Stimulated activated naive CD8-positive, alpha-beta T cell treated with anti-CD3 and anti-CD28 coated beads, Interleukin-15, Interleukin-2, amounts not matched to agents 100 U/mL and 50 U/mL, for 24 hours (primary cell): ENCODE measurements at regions not wholly inside any gene's neighbourhood (a gene's known extent, or its start where the extent isn't known, plus 50 kb on each side); places are given as distances from the start of the nearest gene placed in this dataset.
"Not testable (repeated sequence)": the region's sequence is repeated elsewhere in the genome, so short reads cannot be mapped to it uniquely, and the experiment has no call there.

Experiments
- ATAC-seq: fragments of 150-1000 bp; cut with Tn5 transposase; one replicate; pipeline ENCODE4 v1.10.0; 2021
- DNase-seq: peaks from one replicate; pipeline ENCODE4 v3.0.0; 2021

GRCh38 chr10:3959370-3960325, 174.6 kb upstream of the KLF6 start:
- no peak for ATAC-seq
- no peak for DNase-seq

- ATAC-seq = no peak
- no peak for DNase-seq
Measured at GRCh38 chr10:3958472-3958996, 173.5 kb upstream of the KLF6 start.

DNA sequence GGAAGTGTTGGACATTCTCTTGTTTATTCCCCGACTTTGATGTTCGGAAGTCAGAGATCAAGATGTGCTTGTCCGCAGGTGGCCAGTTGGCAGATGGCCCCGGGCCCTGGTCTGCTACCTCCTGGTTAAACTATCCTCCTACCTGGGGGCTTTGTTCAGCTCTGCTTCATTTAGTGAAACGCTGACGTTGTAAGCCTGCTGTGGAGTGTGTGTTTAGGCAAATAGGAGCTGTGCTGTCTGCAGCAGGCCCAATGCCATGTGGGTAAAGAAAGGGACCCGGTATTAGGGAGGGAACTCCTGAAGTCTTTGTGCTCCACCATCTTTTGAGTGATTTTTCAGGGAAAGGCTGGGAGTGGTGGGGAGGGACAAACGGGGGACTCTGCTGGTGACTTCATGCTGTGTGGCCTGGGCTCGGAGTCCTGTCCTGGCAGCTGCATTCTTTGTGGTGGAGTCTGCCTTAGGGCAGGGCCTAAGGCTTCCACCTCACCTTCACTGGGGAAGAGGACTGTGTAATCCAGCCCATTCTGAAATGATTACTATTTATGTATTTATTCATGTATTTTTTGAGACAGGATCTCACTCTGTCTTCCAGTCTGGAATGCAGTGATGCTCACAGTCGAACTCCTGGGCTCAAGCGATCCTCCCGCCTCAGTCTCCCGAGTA, 171.1 kb upstream of the KLF6 start:
- ATAC-seq (no peak), DNase-seq (no peak)

DNA sequence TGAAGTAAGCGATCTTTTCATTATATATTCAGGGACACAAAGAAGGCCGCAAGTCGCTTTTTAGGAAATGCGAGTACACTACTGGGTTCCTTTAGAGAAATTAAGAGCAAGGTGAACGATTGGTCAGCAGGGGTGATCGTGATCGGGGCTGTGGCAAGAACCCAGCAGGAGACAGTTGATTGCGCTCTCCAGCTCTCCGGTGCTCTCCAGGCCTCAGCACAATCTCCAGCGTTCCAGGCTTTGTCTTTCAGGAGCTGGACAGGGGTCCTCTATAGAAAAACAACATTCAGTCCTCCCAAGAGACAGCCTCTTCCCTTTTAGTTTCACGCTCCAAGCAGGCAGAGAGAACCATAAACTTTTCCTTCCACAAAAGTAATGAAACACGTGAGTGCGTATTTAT, 170.5 kb upstream of the KLF6 start:
- no peak for DNase-seq
- ATAC-seq = no peak

GRCh38 chr10:3954615-3955014, 169.6 kb upstream of the KLF6 start:
- DNase-seq (no peak), ATAC-seq (no peak)

GRCh38 chr10:3954007-3954406, 169.0 kb upstream of the KLF6 start:
- ATAC-seq, DNase-seq: not testable (repeated sequence)

DNA sequence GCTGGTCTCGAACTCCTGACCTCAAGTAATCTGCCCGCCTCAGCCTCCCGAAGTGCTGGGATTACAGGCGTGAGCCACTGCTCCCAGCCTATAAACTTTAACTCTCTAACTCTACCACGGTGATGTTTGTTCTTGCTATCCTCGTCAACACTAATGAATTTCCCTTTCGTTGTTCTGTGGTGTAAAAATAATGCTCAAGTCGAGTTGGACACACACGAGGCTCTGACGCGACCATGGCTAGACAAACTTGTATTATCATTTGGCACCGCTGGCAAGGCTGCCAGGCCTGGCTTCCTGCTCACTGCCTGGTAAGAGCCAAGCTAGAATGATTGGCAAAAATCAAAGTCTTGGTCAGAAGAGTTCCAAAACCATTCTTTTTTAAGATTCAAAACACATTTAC, 167.0 kb upstream of the KLF6 start:
- no peak for DNase-seq
- ATAC-seq = no peak

GRCh38 chr10:3950676-3951275, 165.8 kb upstream of the KLF6 start:
- no peak for ATAC-seq
- peak; percentile 45 for DNase-seq

DNA sequence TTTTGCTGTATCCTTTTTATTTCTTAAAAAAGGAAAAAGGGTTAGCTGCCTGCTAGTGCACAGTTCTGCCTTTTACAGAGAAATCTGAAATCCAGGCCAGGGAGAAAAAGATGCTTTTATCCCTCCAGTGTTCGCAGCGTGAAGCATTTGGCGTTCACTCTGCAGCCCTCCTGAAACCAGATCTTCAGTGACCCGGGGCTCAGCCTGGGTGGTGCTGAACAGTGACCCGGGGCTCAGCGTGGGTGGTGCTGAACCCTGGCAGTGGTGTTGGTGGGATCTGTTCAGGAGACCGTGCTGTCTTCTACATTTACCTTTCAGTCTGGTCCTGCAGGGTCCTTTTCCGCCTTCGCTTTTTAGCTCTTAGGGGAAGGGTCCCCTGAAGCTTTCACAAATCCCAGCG, 164.7 kb upstream of the KLF6 start:
- DNase-seq (no peak), ATAC-seq (no peak)

DNA sequence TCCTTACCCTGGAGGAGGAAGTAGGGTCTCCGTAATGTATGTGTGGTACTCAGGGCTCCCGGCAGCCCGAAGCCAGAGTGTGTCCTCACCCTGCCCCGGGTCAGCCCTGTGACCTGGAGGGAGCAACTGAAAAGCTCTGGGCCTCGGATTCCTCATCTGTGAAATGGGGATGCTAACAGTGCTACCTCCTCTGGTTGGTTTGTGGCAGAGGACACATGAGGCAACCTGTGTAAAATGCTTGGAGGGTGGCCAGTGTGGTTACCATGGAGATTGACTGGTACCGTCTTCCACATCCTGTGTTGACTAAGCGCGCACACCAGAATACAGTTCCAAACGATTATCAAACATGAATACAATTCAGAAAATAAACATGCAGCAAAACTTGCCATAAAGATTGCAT, 163.8 kb upstream of the KLF6 start:
- DNase-seq = peak; percentile 68
- peak; percentile 91 for ATAC-seq

DNA sequence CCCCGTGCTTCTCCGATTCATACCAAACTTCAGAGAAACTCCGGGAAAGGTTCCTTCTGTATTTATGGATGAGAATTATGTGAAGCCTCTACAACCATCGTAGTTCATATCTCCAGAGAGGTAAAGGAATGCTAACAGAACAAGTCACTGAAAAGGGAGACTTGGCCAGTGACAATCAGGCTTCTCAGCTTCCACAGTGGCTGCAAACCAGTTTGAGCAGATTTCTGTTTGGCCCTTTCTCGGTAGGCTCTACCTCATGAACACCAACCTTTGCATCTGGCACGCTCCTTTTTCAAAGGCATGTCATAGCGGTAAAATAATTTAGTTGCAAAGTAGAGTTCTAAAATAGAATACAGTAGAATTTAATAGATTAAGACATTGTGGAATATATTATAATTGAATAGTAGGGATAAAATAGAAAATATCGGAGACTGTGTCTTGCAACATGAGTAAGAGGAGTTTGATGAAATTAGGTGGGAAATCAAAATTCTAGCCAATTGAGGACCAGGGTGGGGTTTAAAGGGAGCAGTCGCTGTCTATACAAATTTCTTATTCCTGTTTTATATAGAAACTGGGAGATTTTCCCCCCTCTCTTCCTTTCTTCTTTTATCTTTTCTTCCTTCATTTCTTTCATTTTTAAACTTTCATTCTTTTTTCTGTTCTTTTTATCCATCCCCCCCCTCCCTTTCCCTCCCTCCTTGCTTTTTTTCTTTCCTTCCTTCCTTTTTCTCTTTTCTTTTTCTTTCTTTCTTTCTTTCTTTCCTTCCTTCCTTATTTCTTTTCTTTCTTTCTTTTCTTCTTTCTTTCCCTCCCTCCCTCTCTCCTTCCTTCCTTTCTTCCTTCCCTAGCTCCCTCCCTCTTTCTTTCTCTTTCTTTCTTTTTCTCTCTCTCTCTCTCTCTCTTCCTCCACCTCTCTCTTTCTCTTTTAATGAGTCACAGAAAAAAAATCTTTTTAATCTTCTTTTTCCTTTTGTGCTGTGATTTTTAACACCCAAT, 161.5 kb upstream of the KLF6 start:
- ATAC-seq (no peak), DNase-seq (no peak)

DNA sequence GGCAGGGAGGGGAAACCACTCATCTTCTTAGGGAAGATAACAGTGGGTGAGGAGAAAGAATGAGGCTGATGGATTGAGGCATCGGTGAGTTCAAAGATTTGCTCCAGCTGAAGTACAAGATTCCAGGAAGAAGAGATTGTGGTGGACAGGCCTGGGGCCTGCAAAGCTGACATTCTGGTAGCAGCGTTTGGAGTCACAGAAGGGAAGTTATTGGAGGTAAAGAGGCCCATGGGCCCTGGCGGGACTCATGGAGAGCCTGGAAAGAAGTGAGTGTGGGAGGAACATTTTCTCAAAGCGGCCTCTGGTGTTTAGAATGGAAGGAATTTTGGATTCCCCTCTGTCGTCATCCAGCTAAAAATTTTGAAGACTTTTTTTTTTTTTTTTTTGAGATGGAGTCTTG, 160.0 kb upstream of the KLF6 start:
- DNase-seq = no peak
- ATAC-seq = no peak

- no peak for DNase-seq
- ATAC-seq = no peak
Measured at GRCh38 chr10:3944591-3944990, 159.6 kb upstream of the KLF6 start.

GRCh38 chr10:3943695-3944257, 158.8 kb upstream of the KLF6 start:
- no peak for ATAC-seq
- DNase-seq = no peak

GRCh38 chr10:3942937-3943489, 158.0 kb upstream of the KLF6 start:
- DNase-seq = no peak
- ATAC-seq = no peak

GRCh38 chr10:3941676-3942075, 156.7 kb upstream of the KLF6 start:
- ATAC-seq (no peak), DNase-seq (no peak)

GRCh38 chr10:3936422-3937040, 151.5 kb upstream of the KLF6 start:
- DNase-seq = no peak
- ATAC-seq = no peak

- ATAC-seq = no peak
- DNase-seq = no peak
Measured at GRCh38 chr10:3935933-3936359, 150.9 kb upstream of the KLF6 start.

DNA sequence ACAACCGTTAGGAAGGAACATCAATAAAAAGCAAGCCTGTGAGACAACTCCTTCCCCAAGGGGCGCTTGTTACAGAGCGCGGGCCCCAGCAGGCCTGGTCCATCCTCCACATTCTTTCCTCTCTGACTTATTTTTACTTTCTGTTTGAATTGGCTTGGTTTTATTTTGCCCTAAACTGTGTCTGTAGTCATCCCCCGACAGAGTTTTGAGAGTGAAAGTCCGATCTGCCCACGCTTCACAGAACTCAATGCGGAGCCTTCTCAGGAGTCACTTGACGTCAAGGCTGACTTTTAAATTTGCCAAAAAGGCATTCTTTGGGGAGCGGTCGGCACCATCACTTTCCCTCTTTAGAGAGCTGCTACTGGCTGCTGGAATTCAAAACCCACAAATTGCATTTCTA, 150.1 kb upstream of the KLF6 start:
- ATAC-seq (peak; percentile 99), DNase-seq (peak; percentile 70)

- ATAC-seq (no peak), DNase-seq (no peak)
Measured at GRCh38 chr10:3933733-3934132, 148.7 kb upstream of the KLF6 start.
